MM.1S (cell line): ENCODE measurements at regions not wholly inside any gene's neighbourhood (a gene's known extent, or its start where the extent isn't known, plus 50 kb on each side); places are given as distances from the start of the nearest gene placed in this dataset.

Experiments used
- CTCF ChIP-seq: fragments of 300-600 bp; sonication (generic); IDR thresholded peaks from 2 replicates; pipeline ENCODE4 v1.5.1; 2016; ENCODE audit warnings: antibody characterized with exemption, low read length, mixed read lengths
- EZH2phosphoT487 ChIP-seq: fragments of 300-600 bp; sonication (generic); IDR thresholded peaks from 2 replicates; pipeline ENCODE4 v1.6.1; 2018; ENCODE audit warnings: antibody characterized with exemption, low read length

GRCh38 chr7:63029207-63029522 lies 969.5 kb upstream of the ZNF722 start:
- TF ChIP-seq CTCF (no peak), EZH2phosphoT487 (no peak)
